GM23338 (cell line): ENCODE measurements at regions not wholly inside any gene's neighbourhood (a gene's known extent, or its start where the extent isn't known, plus 50 kb on each side); places are given as distances from the start of the nearest gene placed in this dataset.

Experiments used
- CTCF ChIP-seq, 2 experiments: fragments of 200-600 bp in 1 of 2; sonication (generic) in 1 of 2; conservative IDR thresholded peaks; 2 replicates each; pipeline versions ENCODE4 v1.5.1 to v1.6.1; 2016 to 2017; ENCODE audit warnings: antibody characterized with exemption in 2 of 2, low read depth in 2 of 2, mild to moderate bottlenecking in 2 of 2, moderate library complexity in 1 of 2
- JUNB ChIP-seq: IDR thresholded peaks from one replicate; pipeline ENCODE4 v1.6.1; 2016; ENCODE audit warnings: antibody characterized with exemption; ENCODE audit not compliant: unreplicated experiment

GRCh38 chr5:171604195-171604594 lies 181.4 kb upstream of the SMIM23 start:
- TF ChIP-seq CTCF (conservative IDR thresholded peaks at IDR 0.05; ENCODE audit: low read depth in 2 of 2) (no peak), JUNB (no peak)
